ENCODE measurements at regions not wholly inside any gene's neighbourhood (a gene's known extent, or its start where the extent isn't known, plus 50 kb on each side); places are given as distances from the start of the nearest gene placed in this dataset.

- FAIRE-seq (no peak), DNase-seq (ENCODE audit: insufficient read length, low spot score) (no peak)
- TF ChIP-seq PAX5 (IDR thresholded peaks at IDR 0.05; ENCODE audit: insufficient read depth, low read length, severe bottlenecking) (no peak), SPI1 (IDR thresholded peaks at IDR 0.05; ENCODE audit: low read depth, low read length) (no peak), POU2F2 (IDR thresholded peaks at IDR 0.05; ENCODE audit: low read depth, low read length) (no peak), TAF1 (IDR thresholded peaks at IDR 0.05; ENCODE audit: low read depth, low read length) (no peak), POLR2A (IDR thresholded peaks at IDR 0.05; ENCODE audit: low read depth, low read length) (no peak), POLR2AphosphoS5 (IDR thresholded peaks at IDR 0.05; ENCODE audit: low read depth, low read length) (no peak)
Measured at GRCh38 chr3:194277104-194277785, 73.9 kb downstream of the CPN2 start.

- no peak for TF ChIP-seq POU2F2 (IDR thresholded peaks at IDR 0.05; ENCODE audit: low read depth, low read length)
- no peak for TF ChIP-seq PAX5 (IDR thresholded peaks at IDR 0.05; ENCODE audit: insufficient read depth, low read length, severe bottlenecking)
- no peak for TF ChIP-seq SPI1 (IDR thresholded peaks at IDR 0.05; ENCODE audit: low read depth, low read length)
- TF ChIP-seq TAF1 (IDR thresholded peaks at IDR 0.05; ENCODE audit: low read depth, low read length): no peak
- no peak for TF ChIP-seq POLR2AphosphoS5 (IDR thresholded peaks at IDR 0.05; ENCODE audit: low read depth, low read length)
- no peak for TF ChIP-seq POLR2A (IDR thresholded peaks at IDR 0.05; ENCODE audit: low read depth, low read length)
- FAIRE-seq (no peak), DNase-seq (ENCODE audit: insufficient read length, low spot score) (no peak)
Measured at GRCh38 chr3:194277786-194278130, 73.4 kb downstream of the CPN2 start.

GRCh38 chr3:194278186-194278845 is 72.8 kb downstream of the CPN2 start:
- DNase-seq (ENCODE audit: insufficient read length, low spot score): no peak
- TF ChIP-seq POU2F2 (IDR thresholded peaks at IDR 0.05; ENCODE audit: low read depth, low read length) (no peak), SPI1 (IDR thresholded peaks at IDR 0.05; ENCODE audit: low read depth, low read length) (no peak), POLR2A (IDR thresholded peaks at IDR 0.05; ENCODE audit: low read depth, low read length) (no peak), TAF1 (IDR thresholded peaks at IDR 0.05; ENCODE audit: low read depth, low read length) (no peak), POLR2AphosphoS5 (IDR thresholded peaks at IDR 0.05; ENCODE audit: low read depth, low read length) (no peak), PAX5 (IDR thresholded peaks at IDR 0.05; ENCODE audit: insufficient read depth, low read length, severe bottlenecking) (no peak)
- no peak for FAIRE-seq

- TF ChIP-seq POLR2AphosphoS5 (IDR thresholded peaks at IDR 0.05; ENCODE audit: low read depth, low read length): no peak
- no peak for TF ChIP-seq POLR2A (IDR thresholded peaks at IDR 0.05; ENCODE audit: low read depth, low read length)
- no peak for TF ChIP-seq PAX5 (IDR thresholded peaks at IDR 0.05; ENCODE audit: insufficient read depth, low read length, severe bottlenecking)
- no peak for TF ChIP-seq TAF1 (IDR thresholded peaks at IDR 0.05; ENCODE audit: low read depth, low read length)
- no peak for TF ChIP-seq SPI1 (IDR thresholded peaks at IDR 0.05; ENCODE audit: low read depth, low read length)
- no peak for TF ChIP-seq POU2F2 (IDR thresholded peaks at IDR 0.05; ENCODE audit: low read depth, low read length)
- FAIRE-seq: no peak
- no peak for DNase-seq (ENCODE audit: insufficient read length, low spot score)
Measured at GRCh38 chr3:194279101-194279500, 72.0 kb downstream of the CPN2 start.

GRCh38 chr3:194279701-194280360 is 71.3 kb downstream of the CPN2 start:
- DNase-seq (ENCODE audit: insufficient read length, low spot score) (no peak), FAIRE-seq (no peak)
- no peak for TF ChIP-seq POU2F2 (IDR thresholded peaks at IDR 0.05; ENCODE audit: low read depth, low read length)
- no peak for TF ChIP-seq SPI1 (IDR thresholded peaks at IDR 0.05; ENCODE audit: low read depth, low read length)
- TF ChIP-seq PAX5 (IDR thresholded peaks at IDR 0.05; ENCODE audit: insufficient read depth, low read length, severe bottlenecking): no peak
- TF ChIP-seq POLR2AphosphoS5 (IDR thresholded peaks at IDR 0.05; ENCODE audit: low read depth, low read length): no peak
- no peak for TF ChIP-seq TAF1 (IDR thresholded peaks at IDR 0.05; ENCODE audit: low read depth, low read length)
- TF ChIP-seq POLR2A (IDR thresholded peaks at IDR 0.05; ENCODE audit: low read depth, low read length): no peak

- no peak for FAIRE-seq
- no peak for DNase-seq (ENCODE audit: insufficient read length, low spot score)
- TF ChIP-seq POLR2AphosphoS5 (IDR thresholded peaks at IDR 0.05; ENCODE audit: low read depth, low read length) (no peak), PAX5 (IDR thresholded peaks at IDR 0.05; ENCODE audit: insufficient read depth, low read length, severe bottlenecking) (no peak), SPI1 (IDR thresholded peaks at IDR 0.05; ENCODE audit: low read depth, low read length) (no peak), TAF1 (IDR thresholded peaks at IDR 0.05; ENCODE audit: low read depth, low read length) (no peak), POU2F2 (IDR thresholded peaks at IDR 0.05; ENCODE audit: low read depth, low read length) (no peak), POLR2A (IDR thresholded peaks at IDR 0.05; ENCODE audit: low read depth, low read length) (no peak)
Measured at GRCh38 chr3:194280777-194281176, 70.4 kb downstream of the CPN2 start.

GRCh38 chr3:194281306-194281705 is 69.8 kb downstream of the CPN2 start:
- no peak for FAIRE-seq
- DNase-seq (ENCODE audit: insufficient read length, low spot score): no peak
- TF ChIP-seq SPI1 (IDR thresholded peaks at IDR 0.05; ENCODE audit: low read depth, low read length) (no peak), PAX5 (IDR thresholded peaks at IDR 0.05; ENCODE audit: insufficient read depth, low read length, severe bottlenecking) (no peak), TAF1 (IDR thresholded peaks at IDR 0.05; ENCODE audit: low read depth, low read length) (no peak), POLR2AphosphoS5 (IDR thresholded peaks at IDR 0.05; ENCODE audit: low read depth, low read length) (no peak), POLR2A (IDR thresholded peaks at IDR 0.05; ENCODE audit: low read depth, low read length) (no peak), POU2F2 (IDR thresholded peaks at IDR 0.05; ENCODE audit: low read depth, low read length) (no peak)

- FAIRE-seq (no peak), DNase-seq (ENCODE audit: insufficient read length, low spot score) (no peak)
- no peak for TF ChIP-seq POLR2AphosphoS5 (IDR thresholded peaks at IDR 0.05; ENCODE audit: low read depth, low read length)
- TF ChIP-seq PAX5 (IDR thresholded peaks at IDR 0.05; ENCODE audit: insufficient read depth, low read length, severe bottlenecking): no peak
- no peak for TF ChIP-seq SPI1 (IDR thresholded peaks at IDR 0.05; ENCODE audit: low read depth, low read length)
- TF ChIP-seq POU2F2 (IDR thresholded peaks at IDR 0.05; ENCODE audit: low read depth, low read length): no peak
- TF ChIP-seq TAF1 (IDR thresholded peaks at IDR 0.05; ENCODE audit: low read depth, low read length): no peak
- TF ChIP-seq POLR2A (IDR thresholded peaks at IDR 0.05; ENCODE audit: low read depth, low read length): no peak
Measured at GRCh38 chr3:194281766-194282165, 69.4 kb downstream of the CPN2 start.

Measured in GM12891 (cell line).